Ascending aorta (tissue), 2 donors: ENCODE measurements at regions not wholly inside any gene's neighbourhood (a gene's known extent, or its start where the extent isn't known, plus 50 kb on each side); places are given as distances from the start of the nearest gene placed in this dataset.

Experiments used
- DNase-seq, 2 donors: peaks; one replicate each; pipeline ENCODE4 v3.0.0-alpha.2; 2019; ENCODE audit warnings: low spot score in 2 of 2
- H3K27ac ChIP-seq, 2 donors: fragments of 200-600 bp; sonication (generic); one replicate each; pipeline ENCODE4 v1.5.1; 2016 to 2017; ENCODE audit warnings: mild to moderate bottlenecking in 1 of 2
- H3K27me3 ChIP-seq: fragments of 200-600 bp; sonication (generic); one replicate; pipeline ENCODE4 v1.5.1; 2017
- H3K36me3 ChIP-seq, 2 donors: fragments of 200-600 bp; sonication (generic); one replicate each; pipeline ENCODE4 v1.5.1; 2016
- H3K4me1 ChIP-seq, 2 donors: fragments of 200-600 bp; sonication (generic); one replicate each; pipeline ENCODE4 v1.5.1; 2016 to 2017; ENCODE audit warnings: mild to moderate bottlenecking in 1 of 2
- H3K4me3 ChIP-seq, 2 donors: fragments of 200-600 bp; sonication (generic); one replicate each; pipeline ENCODE4 v1.5.1; 2016 to 2017; ENCODE audit warnings: mild to moderate bottlenecking in 1 of 2
- H3K9me3 ChIP-seq, 2 donors: fragments of 200-600 bp; sonication (generic); one replicate each; pipeline ENCODE4 v1.5.1; 2016
- CTCF ChIP-seq, 3 experiments: fragments of 200-600 bp in 2 of 3; fragments of 450-650 bp in 1 of 3; sonication (generic) in 2 of 3; IDR thresholded peaks; one replicate each; pipeline ENCODE4 v1.5.1; 2016 to 2019; ENCODE audit warnings: antibody characterized with exemption in 3 of 3, mild to moderate bottlenecking in 1 of 3, moderate library complexity in 1 of 3
- intact Hi-C: fragments of 100-400 bp; cut with DNase I; formaldehyde crosslinking; loops from one replicate; pipeline ENCODE4 v1.15.1; 2023

- H3K4me1 ChIP-seq, result no peaks in the 10 kb centered on the region
- no peak overlapping the region for H3K4me3 ChIP-seq
- intact Hi-C loops, result no loop called here
- peaks cover 13% of the 10 kb centered on the region for H3K27me3 ChIP-seq
- H3K27ac ChIP-seq, result no peak overlapping the region
- DNase-seq, result peak in 1 of 2 donors; percentile 43
- no peaks in the 10 kb centered on the region for H3K36me3 ChIP-seq
- peak in 2 of 3 experiments; percentile 19 to 54 for TF ChIP-seq CTCF (IDR thresholded peaks at IDR 0.05)
- H3K9me3 ChIP-seq, result no peaks in the 10 kb centered on the region
Observed at GRCh38 chr22:48492366-48493320, 1335.0 kb downstream of the BRD1 start.

GRCh38 chr22:48491451-48491941, 1336.2 kb downstream of the BRD1 start:
- Histone ChIP-seq H3K27ac (no peak overlapping the region), H3K36me3 (no peaks in the 10 kb centered on the region), H3K4me3 (no peak overlapping the region), H3K4me1 (no peaks in the 10 kb centered on the region), H3K27me3 (peaks cover 13% of the 10 kb centered on the region), H3K9me3 (no peaks in the 10 kb centered on the region)
- peak in 1 of 2 donors; percentile 50 for DNase-seq
- no peak for TF ChIP-seq CTCF (IDR thresholded peaks at IDR 0.05)
- intact Hi-C loops, result no loop called here

- intact Hi-C loops, result no loop called here
- Histone ChIP-seq H3K4me1 (no peaks in the 10 kb centered on the region), H3K27me3 (peaks cover 13% of the 10 kb centered on the region), H3K4me3 (peak overlapping the region; percentile 39 to 46), H3K9me3 (no peaks in the 10 kb centered on the region), H3K27ac (no peak overlapping the region), H3K36me3 (no peaks in the 10 kb centered on the region)
- peak in 1 of 2 donors; percentile 46 for DNase-seq
- no peak for TF ChIP-seq CTCF (IDR thresholded peaks at IDR 0.05)
Observed at GRCh38 chr22:48490500-48491411, 1336.9 kb downstream of the BRD1 start.

GRCh38 chr22:48489551-48490499, 1337.8 kb downstream of the BRD1 start:
- peaks cover 13% of the 10 kb centered on the region for H3K27me3 ChIP-seq
- no peak overlapping the region for H3K27ac ChIP-seq
- DNase-seq, result no peak
- H3K4me3 ChIP-seq, result peak overlapping the region; percentile 39 to 46
- no peaks in the 10 kb centered on the region for H3K9me3 ChIP-seq
- no peaks in the 10 kb centered on the region for H3K36me3 ChIP-seq
- intact Hi-C loops, result no loop called here
- H3K4me1 ChIP-seq, result no peaks in the 10 kb centered on the region
- TF ChIP-seq CTCF (IDR thresholded peaks at IDR 0.05), result no peak
